ENCODE measurements at regions not wholly inside any gene's neighbourhood (a gene's known extent, or its start where the extent isn't known, plus 50 kb on each side); places are given as distances from the start of the nearest gene placed in this dataset.

- TF ChIP-seq, protein P1, sequence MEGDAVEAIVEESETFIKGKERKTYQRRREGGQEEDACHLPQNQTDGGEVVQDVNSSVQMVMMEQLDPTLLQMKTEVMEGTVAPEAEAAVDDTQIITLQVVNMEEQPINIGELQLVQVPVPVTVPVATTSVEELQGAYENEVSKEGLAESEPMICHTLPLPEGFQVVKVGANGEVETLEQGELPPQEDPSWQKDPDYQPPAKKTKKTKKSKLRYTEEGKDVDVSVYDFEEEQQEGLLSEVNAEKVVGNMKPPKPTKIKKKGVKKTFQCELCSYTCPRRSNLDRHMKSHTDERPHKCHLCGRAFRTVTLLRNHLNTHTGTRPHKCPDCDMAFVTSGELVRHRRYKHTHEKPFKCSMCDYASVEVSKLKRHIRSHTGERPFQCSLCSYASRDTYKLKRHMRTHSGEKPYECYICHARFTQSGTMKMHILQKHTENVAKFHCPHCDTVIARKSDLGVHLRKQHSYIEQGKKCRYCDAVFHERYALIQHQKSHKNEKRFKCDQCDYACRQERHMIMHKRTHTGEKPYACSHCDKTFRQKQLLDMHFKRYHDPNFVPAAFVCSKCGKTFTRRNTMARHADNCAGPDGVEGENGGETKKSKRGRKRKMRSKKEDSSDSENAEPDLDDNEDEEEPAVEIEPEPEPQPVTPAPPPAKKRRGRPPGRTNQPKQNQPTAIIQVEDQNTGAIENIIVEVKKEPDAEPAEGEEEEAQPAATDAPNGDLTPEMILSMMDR (IDR thresholded peaks at IDR 0.05; ENCODE audit: low read depth, low read length), result no peak
- no peak for TF ChIP-seq POLR2A (IDR thresholded peaks at IDR 0.05; ENCODE audit: extremely low read depth, insufficient read length)
- TF ChIP-seq, protein P2, sequence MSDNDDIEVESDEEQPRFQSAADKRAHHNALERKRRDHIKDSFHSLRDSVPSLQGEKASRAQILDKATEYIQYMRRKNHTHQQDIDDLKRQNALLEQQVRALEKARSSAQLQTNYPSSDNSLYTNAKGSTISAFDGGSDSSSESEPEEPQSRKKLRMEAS (IDR thresholded peaks at IDR 0.05; ENCODE audit: low read depth, low read length), result no peak
These were observed 70.0 kb upstream of the MAGI3 start for GRCh38 chr1:113320272-113320671.

All from NB4 (cell line).